Adrenal gland (tissue), 5 donors: ENCODE measurements at regions not wholly inside any gene's neighbourhood (a gene's known extent, or its start where the extent isn't known, plus 50 kb on each side); places are given as distances from the start of the nearest gene placed in this dataset.

Experiments used
- CTCF ChIP-seq, 6 experiments: fragments of 450-650 bp in 4 of 6; fragments of 200-600 bp in 2 of 6; sonication (generic) in 1 of 6; IDR thresholded peaks; 1 replicate in 5 of 6; 2 replicates in 1 of 6; pipeline versions ENCODE4 v1.5.1 to v1.8.0; 2016 to 2021; ENCODE audit warnings: antibody characterized with exemption in 6 of 6, mild to moderate bottlenecking in 2 of 6, moderate library complexity in 1 of 6
- POLR2A ChIP-seq, 2 donors: fragments of 450-650 bp; IDR thresholded peaks; one replicate each; pipeline ENCODE4 v1.6.1; 2017; ENCODE audit warnings: antibody characterized with exemption in 2 of 2, mild to moderate bottlenecking in 2 of 2, moderate library complexity in 1 of 2
- donor health status: DM: no; HTN: no; CAD: no.

DNA sequence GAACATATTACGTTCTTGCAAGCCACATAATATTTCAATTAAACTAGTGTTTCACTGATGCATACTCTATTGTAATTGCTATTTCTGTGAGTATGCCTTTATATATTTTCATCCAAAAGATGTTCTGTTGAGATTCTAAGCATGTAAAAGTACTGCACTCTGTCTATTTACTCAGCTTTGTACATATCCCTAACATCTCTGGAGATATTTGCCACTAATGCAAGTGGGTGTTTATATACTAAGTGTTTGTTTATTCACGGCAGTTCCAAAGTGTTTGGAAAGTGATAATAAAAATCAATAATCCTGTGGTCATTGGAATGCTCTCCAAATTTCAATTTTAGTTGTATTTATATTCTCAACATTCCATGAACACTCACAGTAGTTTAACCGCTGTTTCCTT is 1989.0 kb downstream of the C4orf33 start:
- TF ChIP-seq POLR2A (IDR thresholded peaks at IDR 0.05) (no peak), CTCF (IDR thresholded peaks at IDR 0.05) (no peak)
